ENCODE measurements at regions not wholly inside any gene's neighbourhood (a gene's known extent, or its start where the extent isn't known, plus 50 kb on each side); places are given as distances from the start of the nearest gene placed in this dataset.

GRCh38 chr21:9837946-9838737 is 683.2 kb upstream of the TPTE start:
- TF ChIP-seq, protein P1, sequence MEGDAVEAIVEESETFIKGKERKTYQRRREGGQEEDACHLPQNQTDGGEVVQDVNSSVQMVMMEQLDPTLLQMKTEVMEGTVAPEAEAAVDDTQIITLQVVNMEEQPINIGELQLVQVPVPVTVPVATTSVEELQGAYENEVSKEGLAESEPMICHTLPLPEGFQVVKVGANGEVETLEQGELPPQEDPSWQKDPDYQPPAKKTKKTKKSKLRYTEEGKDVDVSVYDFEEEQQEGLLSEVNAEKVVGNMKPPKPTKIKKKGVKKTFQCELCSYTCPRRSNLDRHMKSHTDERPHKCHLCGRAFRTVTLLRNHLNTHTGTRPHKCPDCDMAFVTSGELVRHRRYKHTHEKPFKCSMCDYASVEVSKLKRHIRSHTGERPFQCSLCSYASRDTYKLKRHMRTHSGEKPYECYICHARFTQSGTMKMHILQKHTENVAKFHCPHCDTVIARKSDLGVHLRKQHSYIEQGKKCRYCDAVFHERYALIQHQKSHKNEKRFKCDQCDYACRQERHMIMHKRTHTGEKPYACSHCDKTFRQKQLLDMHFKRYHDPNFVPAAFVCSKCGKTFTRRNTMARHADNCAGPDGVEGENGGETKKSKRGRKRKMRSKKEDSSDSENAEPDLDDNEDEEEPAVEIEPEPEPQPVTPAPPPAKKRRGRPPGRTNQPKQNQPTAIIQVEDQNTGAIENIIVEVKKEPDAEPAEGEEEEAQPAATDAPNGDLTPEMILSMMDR (IDR thresholded peaks at IDR 0.05; ENCODE audit: insufficient read depth, low read length, poor library complexity, severe bottlenecking): no peak
- TF ChIP-seq EZH2phosphoT487 (conservative IDR thresholded peaks at IDR 0.05; ENCODE audit: low read length): no peak
